Activated T-cell treated with anti-CD3 and anti-CD28 coated beads, Interleukin-2, amount 50 U/mL, for 24 hours (primary cell): ENCODE measurements at regions not wholly inside any gene's neighbourhood (a gene's known extent, or its start where the extent isn't known, plus 50 kb on each side); places are given as distances from the start of the nearest gene placed in this dataset.
"Not testable (repeated sequence)": the region's sequence is repeated elsewhere in the genome, so short reads cannot be mapped to it uniquely, and the experiment has no call there.

ENCODE experiments used
- DNase-seq: peaks from one replicate; pipeline ENCODE4 v3.0.0-alpha.2; 2020
- H3K27ac Mint-ChIP-seq: 2 replicates; pipeline ENCODE4 v1.8.0; 2020; ENCODE audit warnings: mild to moderate bottlenecking, mixed read lengths
- H3K27me3 Mint-ChIP-seq: 2 replicates; pipeline ENCODE4 v1.8.0; 2020; ENCODE audit warnings: mixed read lengths
- H3K36me3 Mint-ChIP-seq: 2 replicates; pipeline ENCODE4 v1.8.0; 2020; ENCODE audit warnings: low read depth, mixed read lengths
- H3K4me1 Mint-ChIP-seq: 2 replicates; pipeline ENCODE4 v1.8.0; 2020; ENCODE audit warnings: low read depth, mixed read lengths
- H3K4me3 Mint-ChIP-seq: 2 replicates; pipeline ENCODE4 v1.8.0; 2020; ENCODE audit warnings: mild to moderate bottlenecking, moderate library complexity, mixed read lengths
- H3K9me3 Mint-ChIP-seq: 2 replicates; pipeline ENCODE4 v1.8.0; 2020; ENCODE audit warnings: mixed read lengths

DNA sequence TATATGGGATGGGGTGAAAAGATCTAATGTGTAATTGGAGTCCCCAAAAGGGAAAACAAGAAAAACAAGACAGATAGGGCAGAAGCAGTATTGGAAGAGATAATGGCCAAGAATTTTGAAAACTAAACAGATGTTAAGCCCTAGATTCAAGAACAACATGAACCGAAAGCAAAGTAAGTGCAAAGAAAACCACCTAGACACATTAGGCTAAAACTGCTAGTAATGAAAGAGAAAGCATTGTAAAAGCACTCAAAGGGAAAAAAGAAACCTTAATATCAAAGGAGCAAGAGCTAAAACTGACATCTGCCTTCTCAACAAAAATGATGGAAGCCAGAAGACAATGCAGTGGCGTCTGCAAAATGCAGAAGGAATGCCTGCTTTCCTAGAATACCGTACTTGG, 91.0 kb downstream of the CDRT15L2 start:
- not testable (repeated sequence) for H3K9me3 Mint-ChIP-seq, H3K27me3 Mint-ChIP-seq, H3K27ac Mint-ChIP-seq, H3K36me3 Mint-ChIP-seq, H3K4me1 Mint-ChIP-seq, H3K4me3 Mint-ChIP-seq, DNase-seq

DNA sequence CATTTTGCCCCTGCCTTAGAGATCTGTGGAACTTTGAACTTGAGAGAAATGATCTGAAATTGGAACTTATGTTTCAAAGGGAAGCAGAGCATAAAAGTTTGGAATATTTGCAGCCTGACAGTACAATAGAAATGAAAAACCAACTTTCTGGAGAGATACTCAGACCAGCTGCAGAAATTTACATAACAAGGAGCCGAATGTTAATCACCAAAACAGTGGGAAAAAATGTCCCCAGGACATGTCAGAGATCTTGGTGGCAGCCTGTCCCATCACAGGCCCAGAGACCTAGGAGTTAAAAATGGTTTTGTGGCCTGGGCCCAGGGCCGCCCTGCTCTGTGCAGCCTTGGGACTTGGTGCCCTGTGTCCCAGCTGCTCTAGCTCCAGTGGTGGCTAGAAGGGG, 94.8 kb downstream of the CDRT15L2 start:
- H3K27me3 Mint-ChIP-seq, H3K4me3 Mint-ChIP-seq, DNase-seq, H3K36me3 Mint-ChIP-seq, H3K27ac Mint-ChIP-seq, H3K9me3 Mint-ChIP-seq, H3K4me1 Mint-ChIP-seq: not testable (repeated sequence)

DNA sequence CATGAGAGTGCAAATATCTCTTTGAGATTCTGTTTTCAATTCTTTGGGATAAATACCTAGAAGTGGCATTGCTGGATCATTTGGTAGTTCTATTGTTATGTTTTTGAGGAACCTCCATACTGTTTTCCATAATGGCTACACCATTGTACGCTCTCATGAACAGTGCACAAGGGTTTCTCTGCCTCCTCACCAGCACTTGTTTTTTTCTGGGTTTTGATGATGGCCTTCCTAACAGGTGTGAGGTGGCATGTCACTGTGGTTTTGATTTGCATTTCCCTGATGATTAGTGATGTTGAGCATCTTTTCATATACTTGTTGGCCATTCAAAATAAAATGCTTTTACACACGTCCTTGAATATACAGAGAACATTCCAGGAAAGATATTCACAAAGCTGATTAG, 96.2 kb downstream of the CDRT15L2 start:
- H3K4me3 Mint-ChIP-seq, H3K27ac Mint-ChIP-seq, H3K36me3 Mint-ChIP-seq, H3K4me1 Mint-ChIP-seq, DNase-seq, H3K27me3 Mint-ChIP-seq, H3K9me3 Mint-ChIP-seq: not testable (repeated sequence)

DNA sequence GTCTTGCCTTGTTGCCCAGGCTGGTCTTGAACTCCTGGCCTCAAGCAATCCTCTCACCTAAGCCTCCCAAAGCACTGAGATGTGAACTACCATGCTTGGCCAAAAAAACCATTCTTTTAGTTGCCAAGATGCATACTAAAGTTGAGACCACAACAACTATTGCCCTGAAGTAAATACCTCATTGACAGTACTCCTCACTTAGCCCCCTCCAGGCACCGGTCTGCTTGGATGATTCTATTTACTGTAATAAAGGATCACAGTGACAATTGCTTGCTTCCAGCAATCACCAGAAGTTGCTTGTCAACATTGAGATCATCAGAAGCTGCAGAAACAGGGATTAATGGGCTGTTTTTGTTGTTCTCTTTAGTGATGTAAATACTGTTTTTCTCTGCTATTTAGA, 97.1 kb downstream of the CDRT15L2 start:
- H3K27me3 Mint-ChIP-seq, DNase-seq, H3K27ac Mint-ChIP-seq, H3K9me3 Mint-ChIP-seq, H3K36me3 Mint-ChIP-seq, H3K4me3 Mint-ChIP-seq, H3K4me1 Mint-ChIP-seq: not testable (repeated sequence)

DNA sequence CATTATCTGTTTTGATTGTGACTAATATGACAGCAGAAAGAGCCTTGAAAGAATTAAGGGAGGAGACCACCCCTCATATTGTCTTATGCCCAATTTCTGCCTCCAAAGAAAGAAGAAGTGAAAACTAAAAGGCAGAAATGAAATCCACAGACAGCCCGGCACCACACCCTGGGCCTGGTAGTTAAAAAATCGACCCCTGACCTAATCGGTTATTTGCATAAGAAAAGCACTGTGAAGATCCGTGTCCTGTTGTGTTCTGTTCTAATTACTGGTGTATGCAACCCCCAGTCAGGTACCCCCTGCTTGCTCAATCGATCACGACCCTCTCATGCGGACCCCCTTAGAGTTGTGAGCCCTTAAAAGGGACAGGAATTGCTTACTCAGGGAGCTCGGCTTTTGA, 97.9 kb downstream of the CDRT15L2 start:
- not testable (repeated sequence) for H3K27me3 Mint-ChIP-seq, H3K4me1 Mint-ChIP-seq, H3K27ac Mint-ChIP-seq, H3K4me3 Mint-ChIP-seq, H3K9me3 Mint-ChIP-seq, DNase-seq, H3K36me3 Mint-ChIP-seq

DNA sequence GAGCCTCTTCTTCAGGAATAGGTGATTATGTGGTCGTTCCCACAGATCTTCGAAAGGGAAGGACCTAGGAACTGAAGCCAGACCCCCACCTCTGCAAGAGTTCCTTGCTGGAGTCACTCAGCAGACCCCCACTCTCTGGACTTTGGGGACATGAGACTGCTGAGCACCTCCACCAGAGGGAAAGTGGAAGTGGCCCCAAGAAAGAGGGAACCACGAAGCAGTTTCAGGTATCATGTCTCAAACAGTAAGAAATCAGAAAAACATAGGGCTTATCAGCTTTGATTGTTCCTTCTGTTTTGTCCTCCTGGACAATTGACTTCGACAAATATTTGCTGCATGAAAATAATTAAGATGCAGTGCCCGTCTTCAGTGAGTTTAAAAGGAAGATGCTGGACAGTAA, 98.9 kb downstream of the CDRT15L2 start:
- H3K27me3 Mint-ChIP-seq, H3K4me1 Mint-ChIP-seq, H3K4me3 Mint-ChIP-seq, DNase-seq, H3K9me3 Mint-ChIP-seq, H3K36me3 Mint-ChIP-seq, H3K27ac Mint-ChIP-seq: not testable (repeated sequence)

DNA sequence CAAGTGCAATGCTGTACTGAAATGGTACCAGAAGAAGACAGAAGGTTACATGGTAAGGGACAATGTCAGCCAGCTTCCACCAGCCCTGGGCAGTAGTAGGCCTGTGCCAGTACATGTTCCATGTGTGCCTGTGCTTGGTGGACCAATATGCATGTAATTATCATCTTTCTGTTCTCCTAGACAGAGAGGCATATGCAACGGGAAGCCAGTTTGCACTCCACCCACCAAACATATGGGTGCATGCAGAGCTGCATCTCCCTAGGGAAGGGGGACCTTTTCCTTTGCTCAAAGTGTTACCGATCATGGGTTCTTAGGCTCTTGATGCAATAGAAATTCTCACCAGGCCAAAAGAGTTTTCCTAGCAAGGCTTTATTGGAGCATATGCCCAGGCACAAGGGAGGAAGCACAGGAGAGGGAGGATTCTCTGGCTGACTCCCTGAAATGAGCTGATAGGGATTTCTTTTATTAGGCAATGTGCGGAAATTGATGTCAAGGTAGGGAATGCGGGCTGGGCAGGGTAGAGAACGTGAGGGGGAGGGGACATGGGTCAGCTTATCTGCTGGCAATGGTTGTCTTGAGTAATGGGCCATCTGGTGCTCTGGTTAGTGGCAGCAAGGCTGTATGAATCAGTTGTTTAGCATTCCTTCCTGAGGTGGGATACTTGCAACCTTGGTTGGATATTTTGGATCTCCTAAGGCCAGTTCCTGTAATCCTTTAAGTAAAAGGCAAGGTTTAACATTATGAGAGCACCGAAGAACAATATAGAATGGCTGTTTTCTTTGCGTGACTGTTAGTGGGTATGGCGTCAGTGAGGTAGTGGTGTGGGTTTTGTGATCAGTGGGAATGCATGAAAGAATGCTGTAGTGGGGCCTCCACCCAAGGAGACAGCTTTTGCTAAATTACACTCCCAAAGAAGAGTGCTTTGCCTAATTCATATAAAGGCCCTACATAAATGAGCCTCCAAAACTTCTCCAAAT, 102.5 kb downstream of the CDRT15L2 start:
- H3K36me3 Mint-ChIP-seq, H3K4me1 Mint-ChIP-seq, H3K27me3 Mint-ChIP-seq, H3K27ac Mint-ChIP-seq, H3K9me3 Mint-ChIP-seq, DNase-seq, H3K4me3 Mint-ChIP-seq: not testable (repeated sequence)

DNA sequence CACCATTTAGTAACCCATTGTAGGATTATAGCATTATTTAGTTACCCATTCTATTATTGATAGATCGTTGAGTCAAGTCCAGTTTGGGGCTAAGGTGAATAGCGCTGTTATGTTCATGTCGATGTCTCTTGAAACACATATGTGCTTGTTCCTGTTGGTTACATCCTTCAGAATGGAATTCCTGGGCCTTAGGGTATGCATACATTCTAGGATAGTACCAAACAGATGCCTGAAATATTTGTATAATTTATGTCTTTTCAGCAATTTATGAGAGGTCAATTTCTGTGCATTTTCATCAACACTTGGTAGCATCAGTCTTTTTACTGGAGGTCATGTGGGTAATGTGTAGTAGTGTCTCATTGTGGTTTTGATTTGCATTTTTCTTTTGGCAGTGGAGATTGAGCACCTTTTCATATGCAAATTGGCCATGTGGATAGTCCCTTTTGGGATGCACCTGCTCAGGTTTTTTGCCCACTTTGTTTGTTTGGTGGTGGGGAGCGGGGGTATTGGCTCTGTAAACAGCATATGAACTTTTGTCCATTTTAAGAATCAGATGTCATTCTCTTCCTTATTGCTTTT, 104.2 kb downstream of the CDRT15L2 start:
- not testable (repeated sequence) for H3K4me3 Mint-ChIP-seq, DNase-seq, H3K4me1 Mint-ChIP-seq, H3K36me3 Mint-ChIP-seq, H3K27ac Mint-ChIP-seq, H3K9me3 Mint-ChIP-seq, H3K27me3 Mint-ChIP-seq

DNA sequence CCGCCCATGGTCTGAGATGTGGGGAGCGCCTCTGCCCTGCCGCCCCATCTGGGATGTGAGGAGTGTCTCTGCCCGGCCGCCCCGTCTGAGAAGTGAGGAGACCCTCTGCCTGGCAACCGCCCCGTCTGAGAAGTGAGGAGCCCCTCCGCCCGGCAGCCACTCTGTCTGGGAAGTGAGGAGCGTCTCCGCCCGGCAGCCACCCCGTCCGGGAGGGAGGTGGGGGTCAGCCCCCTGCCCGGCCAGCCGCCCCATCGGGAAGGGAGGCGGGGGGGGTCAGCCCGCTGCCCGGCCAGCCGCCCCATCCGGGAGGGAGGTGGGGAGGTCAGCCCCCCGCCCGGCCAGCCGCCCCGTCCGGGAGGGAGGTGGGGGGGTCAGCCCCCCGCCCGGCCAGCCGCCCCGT, 105.5 kb downstream of the CDRT15L2 start:
- H3K4me1 Mint-ChIP-seq, DNase-seq, H3K27ac Mint-ChIP-seq, H3K4me3 Mint-ChIP-seq, H3K36me3 Mint-ChIP-seq, H3K9me3 Mint-ChIP-seq, H3K27me3 Mint-ChIP-seq: not testable (repeated sequence)

DNA sequence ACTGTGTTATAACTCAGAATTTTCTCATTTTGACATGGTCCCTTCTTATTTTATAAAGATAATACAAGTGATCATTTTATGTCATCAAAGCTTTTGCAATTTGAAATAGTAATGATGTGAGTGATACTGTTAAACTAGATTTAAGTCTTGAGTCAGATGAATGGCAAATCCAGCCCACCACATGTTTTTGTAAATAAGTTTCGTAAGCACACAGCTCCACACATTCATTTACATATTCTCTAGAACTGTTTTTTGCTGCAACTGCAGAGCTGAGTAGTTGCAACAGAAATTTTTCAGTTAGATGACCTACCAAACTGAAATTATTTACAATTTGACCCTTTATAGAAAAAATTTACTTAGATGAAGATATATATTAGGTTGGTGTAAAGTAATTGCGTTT, 108.1 kb downstream of the CDRT15L2 start:
- not testable (repeated sequence) for H3K4me1 Mint-ChIP-seq, H3K4me3 Mint-ChIP-seq, H3K9me3 Mint-ChIP-seq, H3K27ac Mint-ChIP-seq, DNase-seq, H3K36me3 Mint-ChIP-seq, H3K27me3 Mint-ChIP-seq

DNA sequence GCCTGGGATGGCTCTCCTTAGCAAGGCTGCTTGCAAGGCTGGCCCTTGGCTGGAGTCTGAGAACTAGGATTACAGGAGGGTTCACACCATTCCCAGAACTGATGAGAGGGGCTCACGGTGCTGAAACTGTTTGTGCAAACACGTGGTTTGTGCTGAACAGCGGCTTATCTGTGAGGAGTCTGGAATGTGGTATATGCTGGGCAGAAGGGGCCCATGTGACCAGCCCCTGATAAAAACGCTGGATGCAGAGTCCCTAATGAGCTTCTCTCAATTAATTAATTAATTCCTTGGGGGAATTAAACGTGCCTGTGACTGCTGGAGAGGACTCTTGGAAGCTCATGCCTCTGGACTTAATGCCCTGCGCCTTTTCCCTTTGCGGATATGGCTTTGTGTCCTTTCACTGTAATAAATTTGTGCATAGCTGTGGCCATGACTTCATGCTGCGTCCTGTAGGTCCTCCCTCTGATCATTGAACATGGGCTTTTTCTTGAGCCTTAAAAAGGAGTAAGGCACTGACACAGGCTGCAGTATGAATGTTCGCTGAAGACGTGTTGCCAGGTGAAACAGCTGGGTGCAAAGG, 109.7 kb downstream of the CDRT15L2 start:
- DNase-seq, H3K4me3 Mint-ChIP-seq, H3K4me1 Mint-ChIP-seq, H3K27ac Mint-ChIP-seq, H3K9me3 Mint-ChIP-seq, H3K27me3 Mint-ChIP-seq, H3K36me3 Mint-ChIP-seq: not testable (repeated sequence)

DNA sequence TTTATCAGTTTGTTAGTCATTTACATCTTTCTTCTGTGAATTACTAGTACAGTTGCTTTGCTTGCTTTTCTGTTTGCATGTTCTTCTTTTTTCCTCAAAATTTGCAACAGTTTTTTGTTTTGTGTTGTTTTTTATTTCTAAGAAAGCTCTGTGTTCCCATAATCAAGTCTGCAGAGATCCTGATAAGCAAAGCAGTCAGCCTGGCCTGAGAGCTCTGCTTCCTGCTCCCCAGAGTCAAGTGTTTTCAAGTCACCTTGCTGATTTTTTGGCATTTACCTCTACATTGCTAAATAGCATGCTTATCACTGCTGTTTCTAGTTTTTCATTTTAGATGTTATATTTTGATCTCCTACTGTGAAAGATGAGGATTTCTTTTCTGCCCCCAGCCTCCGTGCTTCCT, 113.2 kb downstream of the CDRT15L2 start:
- H3K4me1 Mint-ChIP-seq, H3K27me3 Mint-ChIP-seq, DNase-seq, H3K9me3 Mint-ChIP-seq, H3K36me3 Mint-ChIP-seq, H3K27ac Mint-ChIP-seq, H3K4me3 Mint-ChIP-seq: not testable (repeated sequence)

DNA sequence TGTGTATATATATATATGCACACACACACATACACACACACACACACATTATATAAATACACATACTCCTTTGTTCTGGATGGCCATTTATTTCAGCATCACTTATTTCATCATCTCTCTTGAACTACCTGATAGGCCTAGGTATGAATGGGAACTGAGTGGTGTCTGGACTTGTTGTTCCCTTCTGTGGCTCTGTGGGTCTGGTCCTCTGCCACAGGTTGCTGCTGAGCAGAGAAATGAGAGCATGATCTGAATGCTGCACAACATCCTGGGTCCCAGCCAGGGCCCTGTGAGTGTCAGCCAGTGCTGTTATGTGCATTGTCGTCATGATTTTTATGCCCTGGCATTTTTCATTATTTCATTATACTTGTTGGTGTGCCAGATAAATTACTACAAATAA, 116.3 kb downstream of the CDRT15L2 start:
- H3K4me1 Mint-ChIP-seq: peaks cover 15% of the 10 kb centered on the region
- not testable (repeated sequence) for H3K27ac Mint-ChIP-seq, H3K4me3 Mint-ChIP-seq

DNA sequence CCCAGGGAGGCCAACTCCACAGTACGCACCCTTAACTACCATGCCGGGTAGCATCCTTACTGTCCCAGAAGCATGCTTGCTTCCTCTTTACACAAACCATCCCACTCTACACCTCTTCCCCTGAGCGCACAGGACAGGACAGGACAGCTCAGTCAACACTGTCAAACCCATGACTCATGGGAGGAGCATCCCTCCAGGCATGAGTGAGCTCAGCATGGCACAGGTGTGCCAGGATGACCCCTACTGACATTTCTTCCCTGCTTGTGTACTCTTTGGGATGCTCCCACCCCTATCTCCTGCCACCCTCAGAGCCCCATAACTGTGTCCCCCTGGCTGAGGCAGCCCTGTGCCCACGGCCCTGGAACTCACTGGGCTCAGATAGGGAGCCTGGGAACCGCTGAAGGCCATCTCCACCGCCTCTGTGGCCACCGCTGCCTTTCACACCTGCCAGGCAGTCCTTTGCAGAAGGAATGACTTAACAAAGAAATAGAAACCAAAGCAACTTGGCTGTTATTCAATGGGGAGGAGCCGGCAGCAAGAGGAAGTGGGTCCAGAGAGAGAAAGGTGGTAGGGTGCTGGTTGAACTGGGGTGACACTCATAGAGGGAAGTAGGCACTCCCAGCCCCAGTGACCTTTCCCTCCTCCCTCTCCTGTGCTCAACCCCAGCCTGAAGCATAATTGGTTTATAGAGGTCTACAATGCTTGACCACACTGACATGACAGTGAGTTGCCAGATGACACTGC, 119.1 kb downstream of the CDRT15L2 start:
- Mint-ChIP-seq H3K4me1 (peaks cover 11% of the 10 kb centered on the region), H3K27ac (peak overlapping the region; percentile 64), H3K4me3 (peak overlapping the region; percentile 18)
- not testable (repeated sequence) for H3K27me3 Mint-ChIP-seq, DNase-seq, H3K9me3 Mint-ChIP-seq, H3K36me3 Mint-ChIP-seq

More for the DNA sequence above, 116.3 kb downstream of the CDRT15L2 start:
- DNase-seq, H3K27me3 Mint-ChIP-seq, H3K9me3 Mint-ChIP-seq, H3K36me3 Mint-ChIP-seq: not testable (repeated sequence)

DNA sequence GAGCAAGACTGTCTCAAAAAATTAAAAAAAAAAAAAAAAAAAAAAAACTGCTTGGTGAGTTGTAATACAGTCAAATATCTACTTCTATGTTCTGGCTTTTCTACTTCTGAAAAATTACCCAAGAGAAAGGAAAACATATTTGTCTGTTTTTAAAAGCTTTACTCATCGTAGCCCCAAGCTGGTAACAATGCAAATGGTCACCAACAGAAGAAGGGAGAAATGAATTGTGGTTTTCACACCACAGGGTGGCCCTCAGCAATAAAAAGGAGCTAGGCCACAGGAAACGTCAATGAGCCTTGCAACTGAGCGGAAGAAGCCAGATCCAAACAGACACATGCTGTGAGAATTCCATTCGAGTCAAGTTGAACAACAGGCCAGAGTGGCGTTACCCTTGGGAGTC, 121.0 kb downstream of the CDRT15L2 start:
- not testable (repeated sequence) for H3K36me3 Mint-ChIP-seq, H3K4me3 Mint-ChIP-seq, H3K9me3 Mint-ChIP-seq, DNase-seq, H3K27me3 Mint-ChIP-seq, H3K27ac Mint-ChIP-seq
- peaks cover 11% of the 10 kb centered on the region for H3K4me1 Mint-ChIP-seq
